Thoracic aorta (tissue), 2 donors: ENCODE measurements at regions not wholly inside any gene's neighbourhood (a gene's known extent, or its start where the extent isn't known, plus 50 kb on each side); places are given as distances from the start of the nearest gene placed in this dataset.

Experiments used
- ATAC-seq: fragments of 150-250 bp; one replicate; pipeline ENCODE4 v1.8.0; 2017; ENCODE audit warnings: low read depth; ENCODE audit not compliant: insufficient number of reproducible peaks, low FRiP score
- DNase-seq: peaks from one replicate; pipeline ENCODE4 v3.0.0-alpha.2; 2020; ENCODE audit warnings: low spot score
- H3K27ac ChIP-seq, 2 donors: fragments of 200-600 bp; sonication (generic); 1 replicate in 1 of 2; 2 replicates in 1 of 2; pipeline ENCODE4 v1.5.1; 2016; ENCODE audit warnings: mild to moderate bottlenecking in 2 of 2, moderate library complexity in 2 of 2
- H3K27me3 ChIP-seq: fragments of 200-600 bp; sonication (generic); replicated peaks from 2 replicates; pipeline ENCODE4 v1.6.0; 2016; ENCODE audit warnings: mild to moderate bottlenecking; ENCODE audit not compliant: insufficient read depth
- H3K36me3 ChIP-seq: fragments of 200-600 bp; sonication (generic); one replicate; pipeline ENCODE4 v1.5.1; 2016
- H3K4me1 ChIP-seq, 2 donors: fragments of 200-600 bp; sonication (generic); 1 replicate in 1 of 2; 2 replicates in 1 of 2; pipeline versions ENCODE4 v1.5.1 to v1.6.0; 2016; ENCODE audit warnings: low read depth in 2 of 2, mild to moderate bottlenecking in 1 of 2; ENCODE audit not compliant: control insufficient read depth in 1 of 2
- H3K4me3 ChIP-seq: fragments of 200-600 bp; sonication (generic); 2 replicates; pipeline ENCODE4 v1.5.1; 2016; ENCODE audit warnings: mild to moderate bottlenecking
- H3K9me3 ChIP-seq: fragments of 200-600 bp; sonication (generic); 2 replicates; pipeline ENCODE4 v1.5.1; 2016
- CTCF ChIP-seq: fragments of 200-600 bp; sonication (generic); IDR thresholded peaks from one replicate; pipeline ENCODE4 v1.5.1; 2019; ENCODE audit warnings: antibody characterized with exemption

- H3K4me1 ChIP-seq = peaks cover 2 to 18% of the 10 kb centered on the region in 2 donors
- no peaks in the 10 kb centered on the region for H3K9me3 ChIP-seq
- H3K36me3 ChIP-seq = no peaks in the 10 kb centered on the region
- TF ChIP-seq CTCF = no peak
- no peak for DNase-seq
- no peak overlapping the region for H3K27ac ChIP-seq
- no peaks in the 10 kb centered on the region for H3K27me3 ChIP-seq
- no peak overlapping the region for H3K4me3 ChIP-seq
- no peak for ATAC-seq
Measured at GRCh38 chr21:15130751-15131150, 66.0 kb upstream of the NRIP1 start.

GRCh38 chr21:15132781-15133180, 68.0 kb upstream of the NRIP1 start:
- Histone ChIP-seq H3K27me3 (no peaks in the 10 kb centered on the region), H3K4me3 (no peak overlapping the region), H3K36me3 (no peaks in the 10 kb centered on the region), H3K27ac (no peak overlapping the region), H3K4me1 (peaks cover 2 to 9% of the 10 kb centered on the region in 2 donors), H3K9me3 (no peaks in the 10 kb centered on the region)
- no peak for TF ChIP-seq CTCF
- no peak for DNase-seq
- no peak for ATAC-seq

- no peaks in the 10 kb centered on the region for H3K27me3 ChIP-seq
- no peak for ATAC-seq
- peaks cover 3 to 14% of the 10 kb centered on the region in 2 donors for H3K4me1 ChIP-seq
- TF ChIP-seq CTCF = no peak
- H3K9me3 ChIP-seq = no peaks in the 10 kb centered on the region
- H3K27ac ChIP-seq = no peak overlapping the region
- no peak for DNase-seq
- no peaks in the 10 kb centered on the region for H3K36me3 ChIP-seq
- H3K4me3 ChIP-seq = no peak overlapping the region
Measured at GRCh38 chr21:15134701-15135470, 70.1 kb upstream of the NRIP1 start.

- no peaks in the 10 kb centered on the region for H3K36me3 ChIP-seq
- H3K27ac ChIP-seq = no peak overlapping the region
- H3K4me3 ChIP-seq = no peak overlapping the region
- DNase-seq (no peak), ATAC-seq (no peak)
- H3K9me3 ChIP-seq = no peaks in the 10 kb centered on the region
- H3K27me3 ChIP-seq = no peaks in the 10 kb centered on the region
- H3K4me1 ChIP-seq = peaks cover 9 to 24% of the 10 kb centered on the region in 2 donors
- TF ChIP-seq CTCF = no peak
Measured at GRCh38 chr21:15135867-15136629, 71.2 kb upstream of the NRIP1 start.

- no peaks in the 10 kb centered on the region for H3K27me3 ChIP-seq
- ATAC-seq (no peak), DNase-seq (no peak)
- peaks cover 9 to 24% of the 10 kb centered on the region in 2 donors for H3K4me1 ChIP-seq
- no peaks in the 10 kb centered on the region for H3K9me3 ChIP-seq
- H3K36me3 ChIP-seq = no peaks in the 10 kb centered on the region
- H3K4me3 ChIP-seq = no peak overlapping the region
- no peak overlapping the region for H3K27ac ChIP-seq
- no peak for TF ChIP-seq CTCF
Measured at GRCh38 chr21:15138490-15138889, 73.7 kb upstream of the NRIP1 start.
